Left ventricle myocardium inferior (tissue), 1 donor: ENCODE measurements at regions not wholly inside any gene's neighbourhood (a gene's known extent, or its start where the extent isn't known, plus 50 kb on each side); places are given as distances from the start of the nearest gene placed in this dataset.

Experiments used
- DNase-seq: peaks from one replicate; pipeline ENCODE4 v3.0.0-alpha.2; 2020
- H3K27ac ChIP-seq: fragments of 200-600 bp; replicated peaks from 2 replicates; pipeline ENCODE4 v1.8.0; 2021
- H3K27me3 ChIP-seq: fragments of 200-600 bp; 2 replicates; pipeline ENCODE4 v1.8.0; 2021; ENCODE audit warnings: low read depth
- H3K36me3 ChIP-seq: fragments of 200-600 bp; 2 replicates; pipeline ENCODE4 v1.8.0; 2021
- H3K4me1 ChIP-seq: fragments of 200-600 bp; 2 replicates; pipeline ENCODE4 v1.8.0; 2021
- H3K4me3 ChIP-seq: fragments of 200-600 bp; 2 replicates; pipeline ENCODE4 v1.8.0; 2021; ENCODE audit warnings: mild to moderate bottlenecking, moderate library complexity
- H3K9me3 ChIP-seq: fragments of 200-600 bp; replicated peaks from 2 replicates; pipeline ENCODE4 v1.8.0; 2021
- intact Hi-C: fragments of 100-400 bp; cut with micrococcal nuclease; formaldehyde crosslinking; loops from one replicate; pipeline ENCODE4 v1.11.0; 2022
- TF ChIP-seq, protein P1 (sequence below): fragments of 200-600 bp; IDR thresholded peaks from 2 replicates; pipeline ENCODE4 v1.8.0; 2021; ENCODE audit warnings: antibody characterized with exemption, mild to moderate bottlenecking, borderline replicate concordance
- donor health status: DM: no; HTN: yes; CAD: no; lungs with severe emphysema.

DNA sequence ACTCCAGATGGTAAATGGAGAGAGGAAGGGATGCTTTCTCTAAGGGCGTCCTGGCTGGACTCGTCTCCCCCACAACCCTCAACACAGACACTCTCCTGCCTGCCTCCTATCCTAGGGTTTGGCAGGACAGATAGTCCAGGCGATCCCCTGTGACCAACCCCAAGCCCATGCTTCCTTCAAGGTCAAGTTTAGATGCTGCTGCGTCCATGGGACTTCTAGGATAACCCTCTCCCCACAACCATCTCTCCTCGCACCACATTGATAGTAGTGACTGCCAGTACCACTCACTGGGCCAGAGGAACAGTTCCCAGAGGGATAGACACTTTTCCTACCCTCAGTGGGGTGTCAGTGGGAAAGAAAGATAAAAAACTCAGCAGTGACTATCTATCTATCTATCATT lies 166.0 kb downstream of the ABHD5 start:
- Histone ChIP-seq H3K27me3 (peaks cover 85% of the 10 kb centered on the region), H3K9me3 (no peaks in the 10 kb centered on the region), H3K4me3 (no peak overlapping the region), H3K36me3 (no peaks in the 10 kb centered on the region), H3K27ac (no peak overlapping the region), H3K4me1 (peaks cover 3% of the 10 kb centered on the region)
- TF ChIP-seq, protein P1, sequence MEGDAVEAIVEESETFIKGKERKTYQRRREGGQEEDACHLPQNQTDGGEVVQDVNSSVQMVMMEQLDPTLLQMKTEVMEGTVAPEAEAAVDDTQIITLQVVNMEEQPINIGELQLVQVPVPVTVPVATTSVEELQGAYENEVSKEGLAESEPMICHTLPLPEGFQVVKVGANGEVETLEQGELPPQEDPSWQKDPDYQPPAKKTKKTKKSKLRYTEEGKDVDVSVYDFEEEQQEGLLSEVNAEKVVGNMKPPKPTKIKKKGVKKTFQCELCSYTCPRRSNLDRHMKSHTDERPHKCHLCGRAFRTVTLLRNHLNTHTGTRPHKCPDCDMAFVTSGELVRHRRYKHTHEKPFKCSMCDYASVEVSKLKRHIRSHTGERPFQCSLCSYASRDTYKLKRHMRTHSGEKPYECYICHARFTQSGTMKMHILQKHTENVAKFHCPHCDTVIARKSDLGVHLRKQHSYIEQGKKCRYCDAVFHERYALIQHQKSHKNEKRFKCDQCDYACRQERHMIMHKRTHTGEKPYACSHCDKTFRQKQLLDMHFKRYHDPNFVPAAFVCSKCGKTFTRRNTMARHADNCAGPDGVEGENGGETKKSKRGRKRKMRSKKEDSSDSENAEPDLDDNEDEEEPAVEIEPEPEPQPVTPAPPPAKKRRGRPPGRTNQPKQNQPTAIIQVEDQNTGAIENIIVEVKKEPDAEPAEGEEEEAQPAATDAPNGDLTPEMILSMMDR: no peak
- no peak for DNase-seq
- intact Hi-C loops: no loop called here

DNA sequence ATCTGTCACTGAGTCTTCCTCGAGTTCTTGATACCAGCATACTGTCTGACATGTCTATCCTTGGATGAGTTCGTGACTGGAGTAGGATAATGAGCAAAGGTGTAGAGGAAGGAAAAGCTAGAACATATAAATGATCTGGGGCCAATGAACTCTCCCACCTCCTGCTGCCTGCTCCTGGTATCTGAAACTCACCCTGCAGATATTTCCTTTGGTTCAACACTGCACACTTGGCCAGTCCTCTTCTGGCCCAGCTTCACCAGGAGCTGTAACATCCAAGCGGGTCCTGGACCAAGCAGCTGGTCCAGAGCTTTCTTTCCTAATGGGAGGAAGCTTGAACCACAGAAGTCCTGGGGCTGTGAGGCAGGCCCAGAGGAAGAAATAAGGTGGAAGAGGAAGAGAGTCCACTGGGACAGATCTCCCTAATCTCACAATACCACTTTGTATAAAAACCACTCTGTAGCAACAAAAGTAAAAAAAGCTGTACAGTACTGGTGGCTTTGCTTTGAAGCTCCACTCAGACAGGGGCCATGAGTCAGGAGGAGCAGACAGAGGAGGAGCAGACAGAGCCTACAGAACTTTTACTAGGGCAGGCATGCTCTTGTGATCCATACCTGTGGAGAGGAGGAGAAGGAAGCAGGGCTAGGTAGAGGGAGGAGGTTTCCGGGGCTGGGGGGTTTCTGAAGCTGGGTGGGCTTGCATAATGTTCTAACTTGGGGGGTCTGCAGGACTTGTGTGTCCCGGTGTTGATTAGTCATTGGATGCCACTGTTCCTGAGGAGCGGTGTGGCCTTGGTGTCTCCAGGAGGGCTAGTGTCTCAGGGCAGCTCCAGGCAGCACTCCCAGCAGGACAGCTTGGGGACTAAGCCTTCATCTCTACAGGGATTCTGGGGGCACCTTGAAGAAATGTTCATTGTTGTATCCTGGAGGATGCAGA lies 166.9 kb downstream of the ABHD5 start:
- Histone ChIP-seq H3K4me1 (peaks cover 3% of the 10 kb centered on the region), H3K27ac (no peak overlapping the region), H3K27me3 (peaks cover 81% of the 10 kb centered on the region), H3K9me3 (no peaks in the 10 kb centered on the region), H3K4me3 (no peak overlapping the region), H3K36me3 (no peaks in the 10 kb centered on the region)
- no peak for DNase-seq
- intact Hi-C loops: no loop called here
- TF ChIP-seq, protein P1: no peak

DNA sequence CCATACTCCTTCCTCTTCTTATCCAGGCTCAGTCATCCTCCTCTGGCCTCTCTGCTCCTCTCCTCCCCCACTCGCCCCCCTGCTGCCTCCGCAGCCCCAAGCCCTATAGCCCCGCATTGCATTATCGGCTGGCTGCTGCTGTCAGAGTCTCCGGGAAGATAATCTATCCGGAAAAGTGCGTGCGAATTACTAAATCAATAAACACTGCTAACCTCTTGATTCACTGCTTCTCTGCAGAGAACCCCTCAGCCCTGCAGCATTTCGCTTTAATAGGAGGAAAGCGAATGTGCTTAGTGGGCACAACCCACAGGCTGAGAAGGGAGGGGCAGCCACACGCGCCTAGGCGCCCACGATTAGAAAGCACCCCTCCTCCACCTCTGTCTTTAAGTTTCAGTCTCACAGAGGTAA lies 167.6 kb downstream of the ABHD5 start:
- peaks cover 3% of the 10 kb centered on the region for H3K4me1 ChIP-seq
- intact Hi-C loops: no loop called here
- no peaks in the 10 kb centered on the region for H3K36me3 ChIP-seq
- peaks cover 87% of the 10 kb centered on the region for H3K27me3 ChIP-seq
- H3K27ac ChIP-seq: no peak overlapping the region
- no peaks in the 10 kb centered on the region for H3K9me3 ChIP-seq
- TF ChIP-seq, protein P1: no peak
- H3K4me3 ChIP-seq: no peak overlapping the region
- DNase-seq: no peak

DNA sequence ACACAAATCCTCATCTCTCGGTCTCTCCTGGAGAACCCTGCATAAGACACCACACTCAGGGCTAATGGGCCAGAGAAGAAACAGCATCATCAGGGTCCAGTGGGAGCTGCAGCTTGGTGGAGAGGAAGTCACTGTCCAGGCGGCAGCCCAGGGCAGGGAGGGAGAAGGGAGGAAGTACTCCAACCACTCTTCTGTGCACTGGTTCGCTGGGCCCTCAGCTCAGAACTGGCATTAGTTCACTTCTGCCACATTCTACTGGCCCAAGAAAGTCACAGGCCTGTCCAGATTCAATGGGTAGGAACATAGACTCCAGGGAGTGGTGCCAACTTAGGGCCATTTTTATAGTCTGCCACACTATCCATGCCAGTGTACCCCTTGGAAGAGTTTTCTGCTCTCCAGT lies 169.0 kb downstream of the ABHD5 start:
- Histone ChIP-seq H3K4me3 (no peak overlapping the region), H3K9me3 (no peaks in the 10 kb centered on the region), H3K4me1 (peaks cover 3% of the 10 kb centered on the region), H3K27ac (no peak overlapping the region), H3K27me3 (peaks cover 81% of the 10 kb centered on the region), H3K36me3 (no peaks in the 10 kb centered on the region)
- TF ChIP-seq, protein P1: no peak
- DNase-seq: no peak
- intact Hi-C loops: no loop called here

DNA sequence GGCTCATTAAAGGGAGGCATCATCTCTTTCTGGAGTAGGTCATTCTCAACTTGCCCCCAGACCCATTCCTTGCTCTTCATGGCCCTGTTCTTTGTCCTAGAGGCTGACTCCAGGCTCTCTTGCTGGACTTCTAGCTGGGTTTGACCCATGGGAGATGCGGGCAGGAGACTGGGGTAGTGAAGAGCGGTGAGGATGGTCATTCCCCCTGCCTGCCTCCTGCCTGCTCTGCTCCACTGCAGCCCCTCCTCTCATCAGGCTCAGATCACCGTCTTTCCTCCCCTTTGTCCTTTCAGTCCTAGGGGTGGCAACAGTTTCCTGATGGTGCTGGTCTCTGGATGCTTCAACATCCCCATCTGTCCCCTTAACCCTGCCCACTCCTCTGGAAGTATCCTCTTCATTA lies 170.9 kb downstream of the ABHD5 start:
- H3K4me3 ChIP-seq: no peak overlapping the region
- no peak overlapping the region for H3K27ac ChIP-seq
- H3K27me3 ChIP-seq: peaks cover 62% of the 10 kb centered on the region
- no peak for DNase-seq
- no peaks in the 10 kb centered on the region for H3K36me3 ChIP-seq
- intact Hi-C loops: no loop called here
- no peaks in the 10 kb centered on the region for H3K4me1 ChIP-seq
- no peaks in the 10 kb centered on the region for H3K9me3 ChIP-seq
- TF ChIP-seq, protein P1: no peak
